H9 (cell line): ENCODE measurements at regions not wholly inside any gene's neighbourhood (a gene's known extent, or its start where the extent isn't known, plus 50 kb on each side); places are given as distances from the start of the nearest gene placed in this dataset.

Experiments used
- DNase-seq: peaks from one replicate; pipeline ENCODE4 v3.0.0-alpha.2; 2017
- H2AFZ ChIP-seq: one replicate; pipeline ENCODE4 v1.6.1; 2013; ENCODE audit warnings: mild to moderate bottlenecking, low read length, control low read depth, moderate library complexity
- H2AK5ac ChIP-seq: 2 replicates; pipeline ENCODE4 v1.6.1; 2013; ENCODE audit warnings: low read length, control low read depth, mixed read lengths; ENCODE audit not compliant: insufficient read length
- H2BK120ac ChIP-seq: one replicate; pipeline ENCODE4 v1.6.1; 2013; ENCODE audit warnings: low read depth, mild to moderate bottlenecking, low read length, control low read depth, inconsistent platforms; ENCODE audit not compliant: poor library complexity, severe bottlenecking
- H2BK12ac ChIP-seq: 2 replicates; pipeline ENCODE4 v1.6.1; 2013; ENCODE audit warnings: low read length, control low read depth, mixed read lengths, low read depth; ENCODE audit not compliant: insufficient read length
- H2BK15ac ChIP-seq: 2 replicates; pipeline ENCODE4 v1.6.1; 2013; ENCODE audit warnings: low read depth, low read length, control low read depth
- H2BK20ac ChIP-seq: one replicate; pipeline ENCODE4 v1.6.1; 2013; ENCODE audit warnings: low read depth, mild to moderate bottlenecking, low read length, control low read depth, inconsistent platforms; ENCODE audit not compliant: poor library complexity, severe bottlenecking
- H2BK5ac ChIP-seq: 2 replicates; pipeline ENCODE4 v1.6.1; 2013; ENCODE audit warnings: low read length, control low read depth, mixed read lengths; ENCODE audit not compliant: insufficient read length
- H3K14ac ChIP-seq: 2 replicates; pipeline ENCODE4 v1.6.1; 2013; ENCODE audit warnings: low read length, control low read depth; ENCODE audit not compliant: insufficient read depth
- H3K18ac ChIP-seq: 2 replicates; pipeline ENCODE4 v1.6.1; 2013; ENCODE audit warnings: low read depth, mild to moderate bottlenecking, mixed read lengths, low read length, control low read depth; ENCODE audit not compliant: insufficient read length
- H3K23ac ChIP-seq: 2 replicates; pipeline ENCODE4 v1.6.1; 2013; ENCODE audit warnings: low read length, control low read depth, mixed read lengths, low read depth; ENCODE audit not compliant: insufficient read length
- H3K23me2 ChIP-seq: 2 replicates; pipeline ENCODE4 v1.6.1; 2013; ENCODE audit warnings: low read depth, mild to moderate bottlenecking, mixed read lengths, low read length, control low read depth; ENCODE audit not compliant: insufficient read length, poor library complexity, severe bottlenecking
- H3K27ac ChIP-seq: 2 replicates; pipeline ENCODE4 v1.5.1; 2013; ENCODE audit warnings: low read length, control low read depth, mixed read lengths, low read depth; ENCODE audit not compliant: insufficient read length
- H3K27me3 ChIP-seq: 2 replicates; pipeline ENCODE4 v1.6.1; 2013; ENCODE audit warnings: low read length, control low read depth, inconsistent platforms; ENCODE audit not compliant: insufficient read depth
- H3K4ac ChIP-seq: 2 replicates; pipeline ENCODE4 v1.6.1; 2013; ENCODE audit warnings: low read depth, mild to moderate bottlenecking, control low read depth, inconsistent platforms, low read length, moderate library complexity
- H3K4me1 ChIP-seq: 2 replicates; pipeline ENCODE4 v1.6.1; 2013; ENCODE audit warnings: low read length, control low read depth, inconsistent platforms; ENCODE audit not compliant: insufficient read depth
- H3K4me2 ChIP-seq: 2 replicates; pipeline ENCODE4 v1.6.1; 2013; ENCODE audit warnings: low read length, control low read depth, mixed read lengths; ENCODE audit not compliant: insufficient read length, insufficient read depth
- H3K56ac ChIP-seq: 2 replicates; pipeline ENCODE4 v1.6.1; 2013; ENCODE audit warnings: low read depth, mild to moderate bottlenecking, mixed read lengths, low read length, control low read depth; ENCODE audit not compliant: insufficient read length
- H3K79me1 ChIP-seq: 2 replicates; pipeline ENCODE4 v1.6.1; 2013; ENCODE audit warnings: low read depth, mild to moderate bottlenecking, moderate library complexity, low read length, control low read depth, inconsistent platforms; ENCODE audit not compliant: insufficient read depth, poor library complexity, severe bottlenecking
- H3K79me2 ChIP-seq: 2 replicates; pipeline ENCODE4 v1.6.1; 2013; ENCODE audit warnings: low read length, control low read depth, inconsistent platforms; ENCODE audit not compliant: insufficient read depth
- H3K9ac ChIP-seq: 2 replicates; pipeline ENCODE4 v1.6.1; 2013; ENCODE audit warnings: low read length, control low read depth, mixed read lengths; ENCODE audit not compliant: insufficient read length; ENCODE audit errors: extremely low read depth
- H3K9me3 ChIP-seq: one replicate; pipeline ENCODE4 v1.6.1; 2013; ENCODE audit warnings: low read depth, low read length, inconsistent platforms; ENCODE audit not compliant: control insufficient read depth
- H3T11ph ChIP-seq: one replicate; pipeline ENCODE4 v1.6.1; 2013; ENCODE audit warnings: mild to moderate bottlenecking, low read length, control low read depth, inconsistent platforms
- H4K20me1 ChIP-seq: one replicate; pipeline ENCODE4 v1.6.1; 2013; ENCODE audit not compliant: control insufficient read depth, insufficient read length, insufficient read depth
- H4K5ac ChIP-seq: 2 replicates; pipeline ENCODE4 v1.6.1; 2013; ENCODE audit warnings: low read depth, mild to moderate bottlenecking, mixed read lengths, low read length, control low read depth; ENCODE audit not compliant: insufficient read length
- H4K8ac ChIP-seq: replicated peaks from 2 replicates; pipeline ENCODE4 v1.6.1; 2013; ENCODE audit warnings: low read length, control low read depth, mixed read lengths, low read depth; ENCODE audit not compliant: insufficient read length
- H4K91ac ChIP-seq: 2 replicates; pipeline ENCODE4 v1.6.1; 2013; ENCODE audit warnings: low read depth, mild to moderate bottlenecking, moderate library complexity, mixed read lengths, low read length, control low read depth; ENCODE audit not compliant: insufficient read length
- H3K27ac Mint-ChIP-seq, 3 experiments: 2 replicates in 2 of 3; 3 replicates in 1 of 3; pipeline ENCODE4 v1.8.0; 2020 to 2021; ENCODE audit warnings: mixed read lengths in 3 of 3, mild to moderate bottlenecking in 1 of 3, moderate library complexity in 1 of 3
- H3K27me3 Mint-ChIP-seq: 2 replicates; pipeline ENCODE4 v1.8.0; 2021; ENCODE audit warnings: low read depth, mild to moderate bottlenecking, moderate library complexity, mixed read lengths
- H3K36me3 Mint-ChIP-seq, 3 experiments: 2 replicates in 2 of 3; 3 replicates in 1 of 3; pipeline ENCODE4 v1.8.0; 2020 to 2021; ENCODE audit warnings: low read depth in 3 of 3, mixed read lengths in 3 of 3; ENCODE audit not compliant: insufficient read depth in 1 of 3
- H3K4me1 Mint-ChIP-seq, 2 experiments: 2 replicates each; pipeline ENCODE4 v1.8.0; 2020; ENCODE audit warnings: mixed read lengths in 2 of 2
- H3K4me3 Mint-ChIP-seq, 2 experiments: 2 replicates in 1 of 2; 3 replicates in 1 of 2; pipeline ENCODE4 v1.8.0; 2020 to 2021; ENCODE audit warnings: mild to moderate bottlenecking in 2 of 2, mixed read lengths in 2 of 2, moderate library complexity in 1 of 2
- H3K9me3 Mint-ChIP-seq, 2 experiments: 2 replicates in 1 of 2; 3 replicates in 1 of 2; pipeline ENCODE4 v1.8.0; 2020; ENCODE audit warnings: mild to moderate bottlenecking in 2 of 2, mixed read lengths in 2 of 2, moderate library complexity in 1 of 2
- WGBS: extraction: QIAGEN DNeasy Blood & Tissue Kit; methylation state at CpG from one replicate; pipeline ENCODE4 v1.1.7; 2013; ENCODE audit warnings: missing lambda C conversion rate, low lambda C conversion rate, mixed read lengths; ENCODE audit not compliant: insufficient read length; ENCODE audit errors: extremely low coverage; 5-methylcytosine and 5-hydroxymethylcytosine counted together
- TF ChIP-seq, protein P1 (sequence below): fragments of 200-600 bp; sonication (generic); conservative IDR thresholded peaks from 3 replicates; pipeline ENCODE4 v1.8.0; 2021; ENCODE audit warnings: antibody characterized with exemption, mild to moderate bottlenecking

DNA sequence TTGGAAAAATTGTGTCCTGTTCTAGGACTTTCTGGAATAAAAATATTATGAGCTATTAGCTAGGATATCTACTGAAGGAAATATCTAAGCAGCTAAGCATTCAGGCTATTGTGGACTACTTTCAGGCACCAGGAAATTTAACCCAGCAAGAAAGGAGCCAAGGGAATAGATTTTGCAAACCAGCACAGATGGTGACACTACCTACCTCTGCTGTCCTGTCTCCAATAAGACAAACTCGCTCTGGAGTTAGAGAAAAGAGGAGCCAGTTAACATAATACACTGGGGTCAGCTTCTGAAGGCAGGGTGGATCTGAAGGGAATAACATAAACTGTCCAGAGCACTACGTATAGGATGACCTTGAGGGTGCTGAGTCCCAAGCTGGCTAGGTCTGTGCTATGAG is 223.7 kb upstream of the PRSS58 start:
- peaks cover 8 to 13% of the 10 kb centered on the region in 2 experiments for H3K4me1 Mint-ChIP-seq
- no peaks in the 10 kb centered on the region for H3K9me3 Mint-ChIP-seq
- Histone ChIP-seq H4K91ac (no peak overlapping the region), H2AFZ (no peak overlapping the region), H3K14ac (no peak overlapping the region), H4K8ac (no peak overlapping the region), H3T11ph (no peak overlapping the region), H4K20me1 (no peaks in the 10 kb centered on the region), H3K23me2 (no peaks in the 10 kb centered on the region), H3K4ac (no peak overlapping the region), H3K9ac (no peak overlapping the region), H3K79me2 (no peaks in the 10 kb centered on the region), H3K18ac (no peak overlapping the region), H2BK20ac (no peak overlapping the region), H3K23ac (no peak overlapping the region), H3K27ac (no peak overlapping the region), H2AK5ac (no peak overlapping the region), H4K5ac (no peak overlapping the region), H2BK5ac (no peak overlapping the region), H2BK15ac (no peak overlapping the region), H3K79me1 (no peaks in the 10 kb centered on the region), H2BK12ac (no peak overlapping the region), H3K27me3 (no peaks in the 10 kb centered on the region), H3K9me3 (no peaks in the 10 kb centered on the region), H3K4me2 (no peak overlapping the region), H3K56ac (no peak overlapping the region), H3K4me1 (no peaks in the 10 kb centered on the region), H2BK120ac (no peak overlapping the region)
- WGBS, result no CpG with 5 or more reads among the region's 2 CpGs
- no peak for DNase-seq
- H3K27ac Mint-ChIP-seq, result no peak overlapping the region
- H3K36me3 Mint-ChIP-seq, result no peaks in the 10 kb centered on the region
- H3K4me3 Mint-ChIP-seq, result no peak overlapping the region
- TF ChIP-seq, protein P1, sequence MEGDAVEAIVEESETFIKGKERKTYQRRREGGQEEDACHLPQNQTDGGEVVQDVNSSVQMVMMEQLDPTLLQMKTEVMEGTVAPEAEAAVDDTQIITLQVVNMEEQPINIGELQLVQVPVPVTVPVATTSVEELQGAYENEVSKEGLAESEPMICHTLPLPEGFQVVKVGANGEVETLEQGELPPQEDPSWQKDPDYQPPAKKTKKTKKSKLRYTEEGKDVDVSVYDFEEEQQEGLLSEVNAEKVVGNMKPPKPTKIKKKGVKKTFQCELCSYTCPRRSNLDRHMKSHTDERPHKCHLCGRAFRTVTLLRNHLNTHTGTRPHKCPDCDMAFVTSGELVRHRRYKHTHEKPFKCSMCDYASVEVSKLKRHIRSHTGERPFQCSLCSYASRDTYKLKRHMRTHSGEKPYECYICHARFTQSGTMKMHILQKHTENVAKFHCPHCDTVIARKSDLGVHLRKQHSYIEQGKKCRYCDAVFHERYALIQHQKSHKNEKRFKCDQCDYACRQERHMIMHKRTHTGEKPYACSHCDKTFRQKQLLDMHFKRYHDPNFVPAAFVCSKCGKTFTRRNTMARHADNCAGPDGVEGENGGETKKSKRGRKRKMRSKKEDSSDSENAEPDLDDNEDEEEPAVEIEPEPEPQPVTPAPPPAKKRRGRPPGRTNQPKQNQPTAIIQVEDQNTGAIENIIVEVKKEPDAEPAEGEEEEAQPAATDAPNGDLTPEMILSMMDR, result peak; percentile 27; the same call in 2 of the 3 replicates
- peaks cover 4% of the 10 kb centered on the region for H3K27me3 Mint-ChIP-seq
